H9 (cell line): ENCODE measurements at regions not wholly inside any gene's neighbourhood (a gene's known extent, or its start where the extent isn't known, plus 50 kb on each side); places are given as distances from the start of the nearest gene placed in this dataset.
"Not testable (repeated sequence)": the region's sequence is repeated elsewhere in the genome, so short reads cannot be mapped to it uniquely, and the experiment has no call there.

Experiments
- DNase-seq: peaks from one replicate; pipeline ENCODE4 v3.0.0-alpha.2; 2017
- H2AFZ ChIP-seq: one replicate; pipeline ENCODE4 v1.6.1; 2013; ENCODE audit warnings: mild to moderate bottlenecking, low read length, control low read depth, moderate library complexity
- H2AK5ac ChIP-seq: 2 replicates; pipeline ENCODE4 v1.6.1; 2013; ENCODE audit warnings: low read length, control low read depth, mixed read lengths; ENCODE audit not compliant: insufficient read length
- H2BK120ac ChIP-seq: one replicate; pipeline ENCODE4 v1.6.1; 2013; ENCODE audit warnings: low read depth, mild to moderate bottlenecking, low read length, control low read depth, inconsistent platforms; ENCODE audit not compliant: poor library complexity, severe bottlenecking
- H2BK12ac ChIP-seq: 2 replicates; pipeline ENCODE4 v1.6.1; 2013; ENCODE audit warnings: low read length, control low read depth, mixed read lengths, low read depth; ENCODE audit not compliant: insufficient read length
- H2BK15ac ChIP-seq: 2 replicates; pipeline ENCODE4 v1.6.1; 2013; ENCODE audit warnings: low read depth, low read length, control low read depth
- H2BK20ac ChIP-seq: one replicate; pipeline ENCODE4 v1.6.1; 2013; ENCODE audit warnings: low read depth, mild to moderate bottlenecking, low read length, control low read depth, inconsistent platforms; ENCODE audit not compliant: poor library complexity, severe bottlenecking
- H2BK5ac ChIP-seq: 2 replicates; pipeline ENCODE4 v1.6.1; 2013; ENCODE audit warnings: low read length, control low read depth, mixed read lengths; ENCODE audit not compliant: insufficient read length
- H3K14ac ChIP-seq: 2 replicates; pipeline ENCODE4 v1.6.1; 2013; ENCODE audit warnings: low read length, control low read depth; ENCODE audit not compliant: insufficient read depth
- H3K18ac ChIP-seq: 2 replicates; pipeline ENCODE4 v1.6.1; 2013; ENCODE audit warnings: low read depth, mild to moderate bottlenecking, mixed read lengths, low read length, control low read depth; ENCODE audit not compliant: insufficient read length
- H3K23ac ChIP-seq: 2 replicates; pipeline ENCODE4 v1.6.1; 2013; ENCODE audit warnings: low read length, control low read depth, mixed read lengths, low read depth; ENCODE audit not compliant: insufficient read length
- H3K23me2 ChIP-seq: 2 replicates; pipeline ENCODE4 v1.6.1; 2013; ENCODE audit warnings: low read depth, mild to moderate bottlenecking, mixed read lengths, low read length, control low read depth; ENCODE audit not compliant: insufficient read length, poor library complexity, severe bottlenecking
- H3K27ac ChIP-seq: 2 replicates; pipeline ENCODE4 v1.5.1; 2013; ENCODE audit warnings: low read length, control low read depth, mixed read lengths, low read depth; ENCODE audit not compliant: insufficient read length
- H3K27me3 ChIP-seq: 2 replicates; pipeline ENCODE4 v1.6.1; 2013; ENCODE audit warnings: low read length, control low read depth, inconsistent platforms; ENCODE audit not compliant: insufficient read depth
- H3K4ac ChIP-seq: 2 replicates; pipeline ENCODE4 v1.6.1; 2013; ENCODE audit warnings: low read depth, mild to moderate bottlenecking, control low read depth, inconsistent platforms, low read length, moderate library complexity
- H3K4me1 ChIP-seq: 2 replicates; pipeline ENCODE4 v1.6.1; 2013; ENCODE audit warnings: low read length, control low read depth, inconsistent platforms; ENCODE audit not compliant: insufficient read depth
- H3K4me2 ChIP-seq: 2 replicates; pipeline ENCODE4 v1.6.1; 2013; ENCODE audit warnings: low read length, control low read depth, mixed read lengths; ENCODE audit not compliant: insufficient read length, insufficient read depth
- H3K56ac ChIP-seq: 2 replicates; pipeline ENCODE4 v1.6.1; 2013; ENCODE audit warnings: low read depth, mild to moderate bottlenecking, mixed read lengths, low read length, control low read depth; ENCODE audit not compliant: insufficient read length
- H3K79me1 ChIP-seq: 2 replicates; pipeline ENCODE4 v1.6.1; 2013; ENCODE audit warnings: low read depth, mild to moderate bottlenecking, moderate library complexity, low read length, control low read depth, inconsistent platforms; ENCODE audit not compliant: insufficient read depth, poor library complexity, severe bottlenecking
- H3K79me2 ChIP-seq: 2 replicates; pipeline ENCODE4 v1.6.1; 2013; ENCODE audit warnings: low read length, control low read depth, inconsistent platforms; ENCODE audit not compliant: insufficient read depth
- H3K9ac ChIP-seq: 2 replicates; pipeline ENCODE4 v1.6.1; 2013; ENCODE audit warnings: low read length, control low read depth, mixed read lengths; ENCODE audit not compliant: insufficient read length; ENCODE audit errors: extremely low read depth
- H3K9me3 ChIP-seq: one replicate; pipeline ENCODE4 v1.6.1; 2013; ENCODE audit warnings: low read depth, low read length, inconsistent platforms; ENCODE audit not compliant: control insufficient read depth
- H3T11ph ChIP-seq: one replicate; pipeline ENCODE4 v1.6.1; 2013; ENCODE audit warnings: mild to moderate bottlenecking, low read length, control low read depth, inconsistent platforms
- H4K20me1 ChIP-seq: one replicate; pipeline ENCODE4 v1.6.1; 2013; ENCODE audit not compliant: control insufficient read depth, insufficient read length, insufficient read depth
- H4K5ac ChIP-seq: 2 replicates; pipeline ENCODE4 v1.6.1; 2013; ENCODE audit warnings: low read depth, mild to moderate bottlenecking, mixed read lengths, low read length, control low read depth; ENCODE audit not compliant: insufficient read length
- H4K8ac ChIP-seq: replicated peaks from 2 replicates; pipeline ENCODE4 v1.6.1; 2013; ENCODE audit warnings: low read length, control low read depth, mixed read lengths, low read depth; ENCODE audit not compliant: insufficient read length
- H4K91ac ChIP-seq: 2 replicates; pipeline ENCODE4 v1.6.1; 2013; ENCODE audit warnings: low read depth, mild to moderate bottlenecking, moderate library complexity, mixed read lengths, low read length, control low read depth; ENCODE audit not compliant: insufficient read length
- H3K27ac Mint-ChIP-seq, 3 experiments: 2 replicates in 2 of 3; 3 replicates in 1 of 3; pipeline ENCODE4 v1.8.0; 2020 to 2021; ENCODE audit warnings: mixed read lengths in 3 of 3, mild to moderate bottlenecking in 1 of 3, moderate library complexity in 1 of 3
- H3K27me3 Mint-ChIP-seq: 2 replicates; pipeline ENCODE4 v1.8.0; 2021; ENCODE audit warnings: low read depth, mild to moderate bottlenecking, moderate library complexity, mixed read lengths
- H3K36me3 Mint-ChIP-seq, 3 experiments: 2 replicates in 2 of 3; 3 replicates in 1 of 3; pipeline ENCODE4 v1.8.0; 2020 to 2021; ENCODE audit warnings: low read depth in 3 of 3, mixed read lengths in 3 of 3; ENCODE audit not compliant: insufficient read depth in 1 of 3
- H3K4me1 Mint-ChIP-seq, 2 experiments: 2 replicates each; pipeline ENCODE4 v1.8.0; 2020; ENCODE audit warnings: mixed read lengths in 2 of 2
- H3K4me3 Mint-ChIP-seq, 2 experiments: 2 replicates in 1 of 2; 3 replicates in 1 of 2; pipeline ENCODE4 v1.8.0; 2020 to 2021; ENCODE audit warnings: mild to moderate bottlenecking in 2 of 2, mixed read lengths in 2 of 2, moderate library complexity in 1 of 2
- H3K9me3 Mint-ChIP-seq, 2 experiments: 2 replicates in 1 of 2; 3 replicates in 1 of 2; pipeline ENCODE4 v1.8.0; 2020; ENCODE audit warnings: mild to moderate bottlenecking in 2 of 2, mixed read lengths in 2 of 2, moderate library complexity in 1 of 2
- WGBS: extraction: QIAGEN DNeasy Blood & Tissue Kit; methylation state at CpG from one replicate; pipeline ENCODE4 v1.1.7; 2013; ENCODE audit warnings: missing lambda C conversion rate, low lambda C conversion rate, mixed read lengths; ENCODE audit not compliant: insufficient read length; ENCODE audit errors: extremely low coverage; 5-methylcytosine and 5-hydroxymethylcytosine counted together

GRCh38 chr2:189357375-189357774 lies 83.9 kb upstream of the WDR75 start:
- not testable (repeated sequence) for H4K91ac ChIP-seq, H3K56ac ChIP-seq, H3K27me3 ChIP-seq, H3K4me2 ChIP-seq, DNase-seq, H3T11ph ChIP-seq, H3K27ac ChIP-seq, H2BK5ac ChIP-seq, H3K36me3 Mint-ChIP-seq, H3K4ac ChIP-seq, H3K27me3 Mint-ChIP-seq, H2BK15ac ChIP-seq, H2BK120ac ChIP-seq, H2AK5ac ChIP-seq, H3K4me1 ChIP-seq, H3K27ac Mint-ChIP-seq, H3K9me3 Mint-ChIP-seq, H2BK12ac ChIP-seq, H3K23ac ChIP-seq, H3K4me1 Mint-ChIP-seq, H3K14ac ChIP-seq, H2AFZ ChIP-seq, H3K79me2 ChIP-seq, H3K79me1 ChIP-seq, H3K9me3 ChIP-seq, H4K5ac ChIP-seq, H2BK20ac ChIP-seq, H3K18ac ChIP-seq, H3K4me3 Mint-ChIP-seq, H3K9ac ChIP-seq, H3K23me2 ChIP-seq, H4K20me1 ChIP-seq, H4K8ac ChIP-seq
- WGBS, result no CpG with 5 or more reads among the region's 4 CpGs
